Fibroblast of villous mesenchyme (primary cell): ENCODE measurements at regions not wholly inside any gene's neighbourhood (a gene's known extent, or its start where the extent isn't known, plus 50 kb on each side); places are given as distances from the start of the nearest gene placed in this dataset.

Experiments used
- DNase-seq: peaks from one replicate; pipeline ENCODE4 v3.0.0-alpha.2; 2010; ENCODE audit warnings: low read depth
- H3K4me3 ChIP-seq: 2 replicates; pipeline ENCODE4 v1.5.1; 2011; ENCODE audit warnings: low read depth, mild to moderate bottlenecking, low read length
- CTCF ChIP-seq: IDR thresholded peaks from 2 replicates; pipeline ENCODE4 v1.5.1; 2012; ENCODE audit warnings: low read depth, mild to moderate bottlenecking, low read length; ENCODE audit not compliant: insufficient read depth

- peak overlapping the region; percentile 96 for H3K4me3 ChIP-seq
- peak; percentile 50 for DNase-seq
- TF ChIP-seq CTCF, result no peak
These were observed 219.3 kb upstream of the MKLN1 start for GRCh38 chr7:131108212-131108940.

GRCh38 chr7:131109011-131109758, 218.5 kb upstream of the MKLN1 start:
- DNase-seq, result peak; percentile 64
- no peak for TF ChIP-seq CTCF
- peak overlapping the region; percentile 96 for H3K4me3 ChIP-seq

- DNase-seq, result peak; percentile 93
- peak overlapping the region; percentile 96 for H3K4me3 ChIP-seq
- TF ChIP-seq CTCF, result no peak
These were observed 217.8 kb upstream of the MKLN1 start for GRCh38 chr7:131109759-131110296.

- peak overlapping the region; percentile 96 for H3K4me3 ChIP-seq
- no peak for TF ChIP-seq CTCF
- DNase-seq, result peak; percentile 60
These were observed 217.2 kb upstream of the MKLN1 start for GRCh38 chr7:131110297-131111080.

GRCh38 chr7:131111081-131111576, 216.5 kb upstream of the MKLN1 start:
- DNase-seq, result peak; percentile 98
- peak overlapping the region; percentile 96 for H3K4me3 ChIP-seq
- no peak for TF ChIP-seq CTCF

- peak overlapping the region; percentile 1 for H3K4me3 ChIP-seq
- DNase-seq, result no peak
- no peak for TF ChIP-seq CTCF
These were observed 215.9 kb upstream of the MKLN1 start for GRCh38 chr7:131111792-131112191.
